ENCODE measurements at regions not wholly inside any gene's neighbourhood (a gene's known extent, or its start where the extent isn't known, plus 50 kb on each side); places are given as distances from the start of the nearest gene placed in this dataset.

- no peak for TF ChIP-seq CTCF (IDR thresholded peaks at IDR 0.05; ENCODE audit: low read depth, low read length, poor library complexity, severe bottlenecking)
- TF ChIP-seq EZH2phosphoT487 (IDR thresholded peaks at IDR 0.05; ENCODE audit: borderline replicate concordance, low read length) = no peak
Observed at GRCh38 chr13:42377640-42378382, 105.9 kb downstream of the AKAP11 start.
